CD4-positive, alpha-beta T cell treated with Interleukin-15 for 1 hour (primary cell): ENCODE measurements at regions not wholly inside any gene's neighbourhood (a gene's known extent, or its start where the extent isn't known, plus 50 kb on each side); places are given as distances from the start of the nearest gene placed in this dataset.
"Not testable (repeated sequence)": the region's sequence is repeated elsewhere in the genome, so short reads cannot be mapped to it uniquely, and the experiment has no call there.

Source experiments
- DNase-seq: peaks from one replicate; pipeline ENCODE4 v3.0.0-alpha.2; 2020

DNA sequence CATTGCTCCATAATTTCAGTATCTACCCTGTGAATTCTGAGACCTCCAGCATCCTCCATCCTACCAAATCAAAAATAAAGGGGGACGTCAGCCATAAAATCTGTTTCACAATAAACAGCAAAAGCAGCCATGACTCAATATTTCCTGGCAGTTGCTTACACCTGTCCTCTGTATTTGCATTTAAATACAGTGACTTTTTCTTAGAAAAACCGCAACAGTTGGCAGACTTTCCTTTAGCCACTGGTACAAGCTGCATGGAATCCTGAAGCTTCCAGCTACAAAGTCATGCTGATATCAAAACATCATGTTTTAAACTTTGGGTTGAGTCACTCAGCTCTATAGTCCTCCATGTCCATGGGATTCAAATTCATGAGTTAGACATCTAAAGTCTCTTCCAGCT, 278.0 kb upstream of the KAZN start:
- no peak for DNase-seq

GRCh38 chr1:14320986-14321385, 277.5 kb upstream of the KAZN start:
- no peak for DNase-seq

- no peak for DNase-seq
Observed at GRCh38 chr1:14321422-14321821, 277.1 kb upstream of the KAZN start.

- DNase-seq = no peak
Observed at GRCh38 chr1:14323568-14324247, 274.8 kb upstream of the KAZN start.

- no peak for DNase-seq
Observed at GRCh38 chr1:14324248-14324630, 274.2 kb upstream of the KAZN start.

DNA sequence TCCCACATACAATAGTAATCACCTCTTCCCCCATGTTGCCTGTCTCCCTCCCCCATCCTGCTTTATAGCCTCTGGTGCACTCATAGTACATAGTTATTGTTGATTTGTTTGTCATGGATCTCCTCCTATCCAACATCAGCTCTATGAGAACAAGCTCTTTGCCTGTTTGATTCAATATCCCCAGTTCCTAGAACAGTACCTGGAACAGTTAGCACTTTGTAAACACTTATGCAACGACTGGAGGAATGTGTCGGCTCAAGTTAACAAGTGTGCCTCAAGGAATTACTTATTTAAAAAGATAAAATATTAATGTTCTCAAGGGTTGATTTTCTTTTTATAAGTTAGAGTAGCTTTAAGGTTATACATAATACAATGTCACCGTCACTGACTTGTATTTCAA, 271.6 kb upstream of the KAZN start:
- no peak for DNase-seq

- no peak for DNase-seq
Observed at GRCh38 chr1:14328685-14329084, 269.8 kb upstream of the KAZN start.

GRCh38 chr1:14332158-14332557, 266.3 kb upstream of the KAZN start:
- DNase-seq = no peak

DNA sequence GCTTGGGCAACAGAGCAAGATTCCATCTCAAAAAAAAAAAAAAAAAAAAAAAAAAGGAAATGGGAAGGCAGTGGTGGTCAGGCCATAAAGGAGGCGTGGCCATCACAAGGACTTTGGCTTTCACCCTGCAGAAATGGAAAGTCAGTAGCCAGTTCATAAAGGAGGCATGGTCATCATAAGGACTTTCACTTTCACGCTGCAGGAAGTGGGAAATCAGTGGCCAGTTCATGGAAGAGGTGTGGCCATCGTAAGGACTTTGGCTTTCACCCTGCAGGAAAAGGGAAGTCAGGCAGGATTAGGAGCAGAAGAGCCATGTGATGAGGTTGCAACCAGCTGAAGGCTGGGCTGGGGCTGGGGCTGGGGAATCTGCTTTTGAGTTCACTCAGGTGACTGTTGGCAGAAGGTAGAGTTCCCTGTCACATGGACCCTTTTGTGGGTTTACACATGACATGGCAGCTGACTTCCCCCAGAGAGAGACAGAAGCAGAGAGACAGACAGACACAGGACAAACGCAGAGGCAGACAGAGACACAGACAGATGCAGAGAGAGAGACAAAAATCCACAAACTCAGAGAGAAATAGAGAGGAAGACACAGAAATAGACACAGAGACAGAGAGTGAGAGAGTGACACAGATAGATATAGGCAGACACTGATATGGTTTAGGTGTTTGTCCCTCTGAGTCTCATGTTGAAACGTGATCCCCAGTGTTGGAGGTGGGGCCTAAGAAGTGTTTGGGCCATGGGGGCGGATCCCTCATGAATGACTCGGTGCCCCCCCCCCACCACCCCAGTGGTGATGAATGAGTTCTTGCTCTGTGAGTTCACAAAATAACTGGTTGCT, 263.9 kb upstream of the KAZN start:
- no peak for DNase-seq

- no peak for DNase-seq
Observed at GRCh38 chr1:14338509-14338908, 260.0 kb upstream of the KAZN start.

GRCh38 chr1:14339288-14339687, 259.2 kb upstream of the KAZN start:
- DNase-seq = no peak

DNA sequence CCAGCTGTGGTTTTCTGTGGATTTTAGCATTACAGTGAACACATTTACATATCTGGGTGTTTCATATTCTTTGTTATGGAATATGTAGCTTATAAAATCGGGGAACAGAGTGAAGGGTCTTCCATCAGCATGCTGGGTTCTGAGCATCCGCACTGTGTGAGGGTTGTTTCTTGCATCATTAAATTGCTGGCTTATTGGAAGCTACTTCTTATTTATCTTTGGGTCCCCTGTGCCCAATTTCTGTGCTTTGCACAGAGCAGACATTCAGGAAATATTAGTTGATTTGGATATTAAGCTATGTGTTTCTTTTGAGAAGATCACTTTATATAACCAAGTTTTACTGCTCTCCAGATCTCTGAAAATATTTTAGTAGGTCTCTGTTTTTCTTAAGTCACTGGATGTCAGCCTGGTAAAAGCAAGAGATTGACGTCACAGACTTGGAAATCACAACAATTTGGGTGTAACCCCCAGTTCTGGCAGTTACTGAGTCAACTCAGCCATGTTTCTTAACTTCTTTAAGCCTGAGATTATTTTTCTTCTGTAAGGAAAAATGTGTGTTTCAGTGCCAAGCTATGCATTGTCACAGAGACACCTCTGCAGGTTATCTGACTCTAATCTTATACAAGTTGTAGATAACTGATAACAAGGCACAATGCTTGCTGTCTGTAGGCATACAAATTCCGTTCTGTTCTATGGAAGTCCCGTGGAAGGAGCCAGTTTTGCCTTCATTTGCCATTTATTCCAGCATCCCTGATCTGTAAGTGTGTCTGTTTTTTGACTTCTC, 258.3 kb upstream of the KAZN start:
- no peak for DNase-seq

DNA sequence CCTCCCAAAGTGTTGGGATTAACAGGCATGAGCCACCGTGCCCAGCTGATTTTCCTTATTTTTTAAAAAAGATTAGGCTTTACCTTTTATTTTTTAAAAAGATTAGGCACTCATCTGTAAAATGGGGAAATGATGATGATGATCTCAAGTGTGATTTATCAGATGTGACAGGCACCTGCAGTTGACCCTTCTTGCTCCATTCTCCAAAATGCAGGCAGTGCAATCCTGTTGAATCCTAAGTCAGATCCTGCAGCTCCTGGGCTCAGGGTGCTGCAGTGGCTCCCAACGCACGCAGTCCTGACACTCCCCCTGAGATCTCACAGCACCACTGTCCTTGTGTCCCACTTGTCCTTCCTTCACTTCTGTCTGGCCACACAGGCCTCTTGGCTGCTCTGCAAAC, 257.3 kb upstream of the KAZN start:
- DNase-seq = no peak

- DNase-seq = no peak
Observed at GRCh38 chr1:14345946-14346550, 252.4 kb upstream of the KAZN start.

DNA sequence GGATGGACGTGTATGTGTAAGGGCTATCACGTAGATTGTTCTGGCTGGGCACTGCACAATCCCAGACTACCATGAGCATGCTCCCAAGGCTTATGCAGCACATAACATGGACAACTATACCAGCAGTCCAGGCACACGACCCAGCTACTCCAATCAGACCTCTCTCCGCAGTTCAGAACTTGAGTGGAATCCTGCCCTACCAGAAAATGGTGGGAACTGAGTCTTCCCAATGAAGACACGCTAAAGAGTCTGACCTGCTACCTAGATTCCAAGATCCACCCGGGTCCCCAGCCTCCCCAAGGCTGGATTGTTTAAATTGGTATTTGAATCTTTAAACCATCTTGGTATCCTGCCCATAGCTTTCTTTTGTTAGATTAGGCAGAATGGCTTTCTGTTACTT, 251.3 kb upstream of the KAZN start:
- DNase-seq = no peak

DNA sequence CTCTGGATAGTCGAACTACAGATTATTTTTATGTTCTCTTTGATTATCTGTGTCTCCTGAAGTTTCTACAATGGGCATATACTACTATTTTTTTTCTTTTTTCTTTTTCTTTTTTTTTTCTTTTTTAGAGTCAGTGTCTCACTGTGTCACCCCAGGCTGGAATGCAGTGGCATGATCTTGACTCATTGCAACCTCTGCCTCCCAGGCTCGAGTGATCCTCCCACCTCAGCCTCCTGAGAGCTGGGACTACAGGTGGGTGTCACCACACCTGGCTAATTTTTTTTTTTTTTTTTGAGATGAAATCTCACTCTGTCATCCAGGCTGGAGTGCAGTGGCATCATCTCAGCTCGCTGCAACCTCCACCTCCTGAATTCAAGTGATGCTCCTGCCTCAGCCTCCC, 250.7 kb upstream of the KAZN start:
- no peak for DNase-seq

- DNase-seq = no peak
Observed at GRCh38 chr1:14350197-14350596, 248.3 kb upstream of the KAZN start.

GRCh38 chr1:14352897-14353296, 245.6 kb upstream of the KAZN start:
- no peak for DNase-seq

GRCh38 chr1:14361005-14361404, 237.5 kb upstream of the KAZN start:
- not testable (repeated sequence) for DNase-seq

- no peak for DNase-seq
Observed at GRCh38 chr1:14362331-14362730, 236.2 kb upstream of the KAZN start.

GRCh38 chr1:14363036-14363590, 235.4 kb upstream of the KAZN start:
- DNase-seq = no peak

GRCh38 chr1:14363707-14364413, 234.6 kb upstream of the KAZN start:
- no peak for DNase-seq
